Mesenchymal stem cell (in vitro differentiated cells and primary cell): ENCODE measurements at regions not wholly inside any gene's neighbourhood (a gene's known extent, or its start where the extent isn't known, plus 50 kb on each side); places are given as distances from the start of the nearest gene placed in this dataset.

Source experiments
- DNase-seq: peaks from one replicate; pipeline ENCODE4 v3.0.0-alpha.2; 2013
- H2AFZ ChIP-seq: one replicate; pipeline ENCODE4 v1.6.1; 2013; ENCODE audit warnings: low read depth, mild to moderate bottlenecking, control low read depth, inconsistent platforms, low read length, moderate library complexity
- H2AK5ac ChIP-seq: 2 replicates; pipeline ENCODE4 v1.6.1; 2013; ENCODE audit warnings: low read length, moderate library complexity, mild to moderate bottlenecking, inconsistent platforms; ENCODE audit not compliant: severe bottlenecking
- H2BK120ac ChIP-seq: one replicate; pipeline ENCODE4 v1.6.1; 2013; ENCODE audit warnings: low read depth, mild to moderate bottlenecking, inconsistent platforms, low read length, moderate library complexity
- H2BK12ac ChIP-seq, 2 experiments: one replicate each; pipeline ENCODE4 v1.6.1; 2013; ENCODE audit warnings: inconsistent platforms in 2 of 2, low read length in 2 of 2, mild to moderate bottlenecking in 2 of 2, moderate library complexity in 2 of 2, control low read depth in 1 of 2
- H2BK15ac ChIP-seq: one replicate; pipeline ENCODE4 v1.6.1; 2013; ENCODE audit warnings: mild to moderate bottlenecking, low read depth, inconsistent platforms; ENCODE audit not compliant: poor library complexity, severe bottlenecking
- H2BK5ac ChIP-seq: 2 replicates; pipeline ENCODE4 v1.6.1; 2013; ENCODE audit warnings: low read depth, mild to moderate bottlenecking, low read length, control low read depth, inconsistent platforms; ENCODE audit not compliant: poor library complexity, severe bottlenecking
- H3K14ac ChIP-seq, 2 experiments: one replicate each; pipeline ENCODE4 v1.6.1; 2013; ENCODE audit warnings: inconsistent platforms in 2 of 2, low read length in 2 of 2, control low read depth in 1 of 2, mild to moderate bottlenecking in 1 of 2, moderate library complexity in 1 of 2
- H3K18ac ChIP-seq, 2 experiments: one replicate each; pipeline ENCODE4 v1.6.1; 2013; ENCODE audit warnings: inconsistent platforms in 2 of 2, low read length in 2 of 2, control low read depth in 1 of 2, low read depth in 1 of 2, mild to moderate bottlenecking in 1 of 2
- H3K23ac ChIP-seq, 2 experiments: one replicate each; pipeline ENCODE4 v1.6.1; 2013; ENCODE audit warnings: inconsistent platforms in 2 of 2, low read length in 2 of 2, mild to moderate bottlenecking in 2 of 2, moderate library complexity in 2 of 2, control low read depth in 1 of 2
- H3K27ac ChIP-seq: 2 replicates; pipeline ENCODE4 v1.5.1; 2013; ENCODE audit warnings: mild to moderate bottlenecking, moderate library complexity, low read length, control low read depth, inconsistent platforms; ENCODE audit not compliant: poor library complexity, severe bottlenecking
- H3K27me3 ChIP-seq, 2 experiments: 2 replicates each; pipeline versions ENCODE4 v1.6.1 to v1.7.0; 2013; ENCODE audit warnings: low read length in 2 of 2, mild to moderate bottlenecking in 2 of 2, moderate library complexity in 2 of 2, control low read depth in 1 of 2, inconsistent platforms in 1 of 2; ENCODE audit not compliant: control insufficient read depth in 1 of 2, insufficient read depth in 1 of 2
- H3K36me3 ChIP-seq, 2 experiments: 2 replicates each; pipeline versions ENCODE4 v1.6.1 to v1.7.0; 2013; ENCODE audit warnings: low read length in 2 of 2, control low read depth in 1 of 2, inconsistent platforms in 1 of 2, low read depth in 1 of 2, mild to moderate bottlenecking in 1 of 2; ENCODE audit not compliant: insufficient read depth in 2 of 2, control insufficient read depth in 1 of 2
- H3K4ac ChIP-seq, 2 experiments: one replicate each; pipeline ENCODE4 v1.6.1; 2013; ENCODE audit warnings: inconsistent platforms in 2 of 2, low read length in 2 of 2, mild to moderate bottlenecking in 2 of 2, moderate library complexity in 2 of 2, control low read depth in 1 of 2, low read depth in 1 of 2
- H3K4me1 ChIP-seq: 2 replicates; pipeline ENCODE4 v1.6.1; 2013; ENCODE audit warnings: low read depth, low read length, control low read depth; ENCODE audit not compliant: control insufficient read depth, insufficient read depth
- H3K4me2 ChIP-seq: 2 replicates; pipeline ENCODE4 v1.6.1; 2013; ENCODE audit warnings: low read length, mild to moderate bottlenecking, inconsistent platforms; ENCODE audit not compliant: poor library complexity, severe bottlenecking
- H3K4me3 ChIP-seq, 2 experiments: 2 replicates each; pipeline versions ENCODE4 v1.5.1 to v1.7.0; 2013; ENCODE audit warnings: low read length in 2 of 2, mild to moderate bottlenecking in 2 of 2, control low read depth in 1 of 2, low read depth in 1 of 2; ENCODE audit not compliant: insufficient read depth in 1 of 2
- H3K79me1 ChIP-seq: replicated peaks from 2 replicates; pipeline ENCODE4 v1.6.1; 2013; ENCODE audit warnings: mild to moderate bottlenecking, control low read depth, low read length, inconsistent platforms; ENCODE audit not compliant: poor library complexity, severe bottlenecking
- H3K9ac ChIP-seq: 2 replicates; pipeline ENCODE4 v1.7.0; 2013; ENCODE audit warnings: mild to moderate bottlenecking, low read length, moderate library complexity
- H3K9me3 ChIP-seq: 2 replicates; pipeline ENCODE4 v1.7.0; 2013; ENCODE audit warnings: mild to moderate bottlenecking, low read length; ENCODE audit not compliant: control insufficient read depth
- H4K8ac ChIP-seq: one replicate; pipeline ENCODE4 v1.6.1; 2013; ENCODE audit warnings: inconsistent platforms, mild to moderate bottlenecking, low read length, moderate library complexity
- H4K91ac ChIP-seq: one replicate; pipeline ENCODE4 v1.6.1; 2013; ENCODE audit warnings: mild to moderate bottlenecking, low read length, inconsistent platforms
- WGBS: methylation state at CpG from one replicate; pipeline ENCODE4 v1.1.7; 2013; ENCODE audit warnings: mixed read lengths; 5-methylcytosine and 5-hydroxymethylcytosine counted together

DNA sequence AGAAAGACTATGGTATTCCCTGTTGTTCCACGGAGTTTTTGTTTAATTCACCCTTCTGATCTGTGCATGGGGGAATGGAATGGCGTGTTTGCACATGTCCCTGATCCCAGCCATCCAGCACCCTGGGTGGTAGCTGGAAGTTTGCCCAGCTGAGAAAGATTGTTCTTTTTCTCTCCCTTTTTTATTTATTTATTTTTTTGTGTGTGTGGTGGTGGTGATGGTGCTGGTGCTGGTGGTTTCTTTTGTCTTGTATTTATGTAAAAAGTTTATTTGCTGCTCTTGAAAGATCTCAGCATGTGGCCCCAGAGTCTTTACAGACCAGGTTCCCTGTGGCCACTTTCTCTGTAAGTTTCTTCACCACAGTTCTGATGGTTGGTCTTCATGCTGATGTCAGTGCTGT is 372.6 kb downstream of the UTRN start:
- H3K4me2 ChIP-seq = no peak overlapping the region
- no peaks in the 10 kb centered on the region for H3K9me3 ChIP-seq
- H2BK5ac ChIP-seq = no peak overlapping the region
- no peak overlapping the region for H4K91ac ChIP-seq
- peaks cover 14% of the 10 kb centered on the region for H3K4me1 ChIP-seq
- H3K4ac ChIP-seq = no peak overlapping the region
- H2BK12ac ChIP-seq = no peak overlapping the region
- H3K9ac ChIP-seq = no peak overlapping the region
- H3K18ac ChIP-seq = no peak overlapping the region
- H3K79me1 ChIP-seq = peaks cover 4% of the 10 kb centered on the region
- no peak overlapping the region for H3K4me3 ChIP-seq
- H2AFZ ChIP-seq = no peak overlapping the region
- no peak overlapping the region for H2BK15ac ChIP-seq
- no peaks in the 10 kb centered on the region for H3K36me3 ChIP-seq
- no peak overlapping the region for H2BK120ac ChIP-seq
- H4K8ac ChIP-seq = no peak overlapping the region
- H3K14ac ChIP-seq = no peak overlapping the region
- 59% methylated on average over 2 of the region's 2 CpGs for WGBS
- no peak for DNase-seq
- H2AK5ac ChIP-seq = no peak overlapping the region
- no peaks in the 10 kb centered on the region for H3K27me3 ChIP-seq
- H3K23ac ChIP-seq = no peak overlapping the region
- peak overlapping the region; percentile 53 for H3K27ac ChIP-seq

GRCh38 chr6:144659202-144660182 is 374.4 kb downstream of the UTRN start:
- Histone ChIP-seq H2BK5ac (no peak overlapping the region), H3K27me3 (no peaks in the 10 kb centered on the region), H3K79me1 (peaks cover 4% of the 10 kb centered on the region), H3K9me3 (no peaks in the 10 kb centered on the region), H2AFZ (no peak overlapping the region), H3K9ac (no peak overlapping the region), H3K4me2 (no peak overlapping the region), H2BK120ac (no peak overlapping the region), H3K4ac (no peak overlapping the region), H3K36me3 (no peaks in the 10 kb centered on the region), H4K8ac (no peak overlapping the region), H3K4me3 (peak overlapping the region in 1 of 2 experiments; percentile 3), H3K18ac (peak overlapping the region in 1 of 2 experiments; percentile 0), H4K91ac (no peak overlapping the region), H3K4me1 (peaks cover 16% of the 10 kb centered on the region), H3K27ac (peak overlapping the region; percentile 8), H3K14ac (no peak overlapping the region), H2AK5ac (peak overlapping the region; percentile 12), H2BK12ac (no peak overlapping the region), H2BK15ac (no peak overlapping the region), H3K23ac (no peak overlapping the region)
- DNase-seq = peak; percentile 65
- WGBS = 78% methylated on average over 11 of the region's 14 CpGs

DNA sequence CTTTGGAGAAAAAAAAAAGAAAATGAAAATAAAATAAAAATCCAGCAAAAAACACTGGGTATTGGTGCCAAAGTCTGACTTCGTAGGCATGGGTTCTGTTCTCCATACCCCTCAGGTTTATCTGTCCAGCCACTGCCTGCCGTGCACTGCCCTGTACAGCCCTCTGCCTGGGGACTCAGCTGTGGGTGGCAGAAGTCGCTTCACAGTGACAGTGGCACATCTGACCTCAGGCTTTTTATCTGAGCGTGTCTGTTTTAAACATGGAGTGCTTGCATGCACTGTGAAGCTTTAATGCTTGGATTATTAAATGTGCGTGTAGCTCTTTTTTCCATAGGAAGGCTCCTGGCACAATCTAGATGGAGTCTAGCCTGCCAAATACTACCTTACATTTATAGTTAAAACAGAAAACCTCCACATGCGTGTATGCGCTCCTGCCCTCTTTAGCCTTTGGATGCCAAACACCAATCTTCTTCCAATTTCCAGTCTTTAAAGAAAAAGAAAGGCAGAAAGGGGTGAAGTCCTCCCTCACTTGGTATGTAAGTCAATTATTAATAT is 375.5 kb downstream of the UTRN start:
- no peaks in the 10 kb centered on the region for H3K27me3 ChIP-seq
- H3K79me1 ChIP-seq = peaks cover 4% of the 10 kb centered on the region
- H3K4ac ChIP-seq = no peak overlapping the region
- H2AK5ac ChIP-seq = peak overlapping the region; percentile 89
- H3K4me2 ChIP-seq = no peak overlapping the region
- DNase-seq = no peak
- no peak overlapping the region for H3K23ac ChIP-seq
- no peak overlapping the region for H3K14ac ChIP-seq
- WGBS = 98% methylated on average over 5 of the region's 7 CpGs
- no peak overlapping the region for H2BK15ac ChIP-seq
- H4K8ac ChIP-seq = no peak overlapping the region
- H2AFZ ChIP-seq = no peak overlapping the region
- no peak overlapping the region for H2BK12ac ChIP-seq
- peaks cover 16% of the 10 kb centered on the region for H3K4me1 ChIP-seq
- H4K91ac ChIP-seq = no peak overlapping the region
- peak overlapping the region; percentile 93 for H3K27ac ChIP-seq
- no peak overlapping the region for H3K18ac ChIP-seq
- no peak overlapping the region for H2BK120ac ChIP-seq
- no peak overlapping the region for H3K9ac ChIP-seq
- H3K9me3 ChIP-seq = no peaks in the 10 kb centered on the region
- H3K4me3 ChIP-seq = no peak overlapping the region
- peak overlapping the region; percentile 33 for H2BK5ac ChIP-seq
- H3K36me3 ChIP-seq = no peaks in the 10 kb centered on the region

DNA sequence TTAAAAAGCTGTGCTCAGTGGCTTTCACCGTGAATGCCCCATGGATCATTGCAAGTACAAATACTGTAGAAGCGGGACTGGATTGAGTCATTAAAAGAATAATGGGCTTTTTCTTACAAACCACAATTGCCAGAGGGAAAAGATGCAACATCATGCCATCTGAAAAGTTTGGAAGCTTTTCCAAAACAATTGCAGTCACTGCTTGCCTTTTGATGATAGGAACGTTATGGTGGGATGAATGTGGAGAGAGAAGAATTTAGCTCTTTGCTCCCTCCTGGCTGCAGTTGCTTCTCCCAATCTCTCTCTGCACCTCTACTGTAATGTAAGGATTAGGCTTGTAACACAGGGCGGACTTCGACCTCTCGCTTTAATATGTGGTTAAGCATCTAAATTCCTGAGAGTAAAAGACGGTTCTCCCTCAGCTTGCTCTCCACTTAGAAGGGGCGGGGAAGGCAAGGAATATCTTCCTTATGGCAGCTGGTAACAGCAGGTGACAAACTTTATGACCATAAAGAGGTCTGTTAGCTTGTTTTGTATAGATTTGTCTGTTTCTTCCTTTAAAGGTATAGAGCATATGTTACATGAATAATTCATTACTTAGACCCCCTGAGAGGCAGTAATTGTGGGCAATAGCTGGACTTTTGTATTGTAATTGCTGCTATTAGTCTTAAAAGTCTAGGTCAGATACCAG is 376.1 kb downstream of the UTRN start:
- Histone ChIP-seq H3K9me3 (no peaks in the 10 kb centered on the region), H3K4me1 (peaks cover 16% of the 10 kb centered on the region), H2BK15ac (no peak overlapping the region), H3K36me3 (no peaks in the 10 kb centered on the region), H2BK12ac (no peak overlapping the region), H2BK120ac (no peak overlapping the region), H4K8ac (no peak overlapping the region), H3K27ac (peak overlapping the region; percentile 93), H4K91ac (no peak overlapping the region), H3K27me3 (no peaks in the 10 kb centered on the region), H3K9ac (no peak overlapping the region), H3K4me3 (no peak overlapping the region), H3K23ac (no peak overlapping the region), H2BK5ac (no peak overlapping the region), H3K79me1 (peaks cover 5% of the 10 kb centered on the region), H2AFZ (no peak overlapping the region), H3K4me2 (peak overlapping the region; percentile 54), H2AK5ac (no peak overlapping the region), H3K18ac (no peak overlapping the region), H3K14ac (no peak overlapping the region), H3K4ac (no peak overlapping the region)
- DNase-seq = no peak
- WGBS = 84% methylated on average over 8 of the region's 8 CpGs
